ENCODE measurements at regions not wholly inside any gene's neighbourhood (a gene's known extent, or its start where the extent isn't known, plus 50 kb on each side); places are given as distances from the start of the nearest gene placed in this dataset.

- Histone ChIP-seq H4K20me1 (ENCODE audit: insufficient read depth, poor library complexity, severe bottlenecking) (no peaks in the 10 kb centered on the region), H3K9me3 (ENCODE audit: low read depth) (no peaks in the 10 kb centered on the region), H3K79me2 (no peaks in the 10 kb centered on the region), H2AFZ (no peak overlapping the region), H3K9me2 (replicated peaks; ENCODE audit: insufficient read depth) (no peaks in the 10 kb centered on the region), H3K4me1 (ENCODE audit: insufficient read depth) (no peaks in the 10 kb centered on the region), H3K27ac (no peak overlapping the region), H3K27me3 (no peaks in the 10 kb centered on the region), H3K36me3 (replicated peaks; ENCODE audit: insufficient read depth, low read depth) (no peaks in the 10 kb centered on the region), H3K4me3 (no peak overlapping the region), H3K4me2 (no peak overlapping the region)
- DNase-seq (ENCODE audit: low spot score): no peak
- TF ChIP-seq EZH2 (IDR thresholded peaks at IDR 0.05; ENCODE audit: borderline replicate concordance): no peak
- no peak for TF ChIP-seq EZH2phosphoT487 (IDR thresholded peaks at IDR 0.05; ENCODE audit: low read depth, severe bottlenecking, unreplicated experiment)
- TF ChIP-seq, protein P1, sequence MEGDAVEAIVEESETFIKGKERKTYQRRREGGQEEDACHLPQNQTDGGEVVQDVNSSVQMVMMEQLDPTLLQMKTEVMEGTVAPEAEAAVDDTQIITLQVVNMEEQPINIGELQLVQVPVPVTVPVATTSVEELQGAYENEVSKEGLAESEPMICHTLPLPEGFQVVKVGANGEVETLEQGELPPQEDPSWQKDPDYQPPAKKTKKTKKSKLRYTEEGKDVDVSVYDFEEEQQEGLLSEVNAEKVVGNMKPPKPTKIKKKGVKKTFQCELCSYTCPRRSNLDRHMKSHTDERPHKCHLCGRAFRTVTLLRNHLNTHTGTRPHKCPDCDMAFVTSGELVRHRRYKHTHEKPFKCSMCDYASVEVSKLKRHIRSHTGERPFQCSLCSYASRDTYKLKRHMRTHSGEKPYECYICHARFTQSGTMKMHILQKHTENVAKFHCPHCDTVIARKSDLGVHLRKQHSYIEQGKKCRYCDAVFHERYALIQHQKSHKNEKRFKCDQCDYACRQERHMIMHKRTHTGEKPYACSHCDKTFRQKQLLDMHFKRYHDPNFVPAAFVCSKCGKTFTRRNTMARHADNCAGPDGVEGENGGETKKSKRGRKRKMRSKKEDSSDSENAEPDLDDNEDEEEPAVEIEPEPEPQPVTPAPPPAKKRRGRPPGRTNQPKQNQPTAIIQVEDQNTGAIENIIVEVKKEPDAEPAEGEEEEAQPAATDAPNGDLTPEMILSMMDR (IDR thresholded peaks at IDR 0.05; ENCODE audit: poor library complexity): no peak
- 64% methylated on average over 2 of the region's 2 CpGs for WGBS (ENCODE audit: low lambda C conversion rate, missing lambda C conversion rate)
Measured at GRCh38 chr6:23910420-23910819, 215.6 kb upstream of the NRSN1 start.

GRCh38 chr6:23927935-23928334 is 198.1 kb upstream of the NRSN1 start:
- 100% methylated on average over 1 of the region's 1 CpG for WGBS (ENCODE audit: low lambda C conversion rate, missing lambda C conversion rate)
- Histone ChIP-seq H3K9me3 (ENCODE audit: low read depth) (no peaks in the 10 kb centered on the region), H3K9me2 (replicated peaks; ENCODE audit: insufficient read depth) (no peaks in the 10 kb centered on the region)

GRCh38 chr6:23929201-23929600 is 196.8 kb upstream of the NRSN1 start:
- Histone ChIP-seq H2AFZ (no peak overlapping the region), H3K36me3 (replicated peaks; ENCODE audit: insufficient read depth, low read depth) (no peaks in the 10 kb centered on the region), H3K27ac (no peak overlapping the region), H3K9me2 (replicated peaks; ENCODE audit: insufficient read depth) (no peaks in the 10 kb centered on the region), H3K4me1 (ENCODE audit: insufficient read depth) (peaks cover 5% of the 10 kb centered on the region), H3K27me3 (no peaks in the 10 kb centered on the region), H4K20me1 (ENCODE audit: insufficient read depth, poor library complexity, severe bottlenecking) (no peaks in the 10 kb centered on the region), H3K79me2 (no peaks in the 10 kb centered on the region), H3K9me3 (ENCODE audit: low read depth) (no peaks in the 10 kb centered on the region), H3K4me2 (no peak overlapping the region), H3K4me3 (no peak overlapping the region)
- no peak for DNase-seq (ENCODE audit: low spot score)
- TF ChIP-seq EZH2 (IDR thresholded peaks at IDR 0.05; ENCODE audit: borderline replicate concordance): no peak
- TF ChIP-seq EZH2phosphoT487 (IDR thresholded peaks at IDR 0.05; ENCODE audit: low read depth, severe bottlenecking, unreplicated experiment): no peak
- TF ChIP-seq, protein P1 (IDR thresholded peaks at IDR 0.05; ENCODE audit: poor library complexity): no peak
- WGBS (ENCODE audit: low lambda C conversion rate, missing lambda C conversion rate): 61% methylated on average over 3 of the region's 3 CpGs

More at GRCh38 chr6:23927935-23928334, 198.1 kb upstream of the NRSN1 start:
- Histone ChIP-seq H3K27ac (no peak overlapping the region), H3K4me1 (ENCODE audit: insufficient read depth) (peaks cover 5% of the 10 kb centered on the region), H3K4me2 (no peak overlapping the region), H3K4me3 (no peak overlapping the region), H3K79me2 (no peaks in the 10 kb centered on the region), H4K20me1 (ENCODE audit: insufficient read depth, poor library complexity, severe bottlenecking) (no peaks in the 10 kb centered on the region), H2AFZ (no peak overlapping the region), H3K27me3 (no peaks in the 10 kb centered on the region), H3K36me3 (replicated peaks; ENCODE audit: insufficient read depth, low read depth) (no peaks in the 10 kb centered on the region)
- no peak for DNase-seq (ENCODE audit: low spot score)
- TF ChIP-seq EZH2phosphoT487 (IDR thresholded peaks at IDR 0.05; ENCODE audit: low read depth, severe bottlenecking, unreplicated experiment) (no peak), EZH2 (IDR thresholded peaks at IDR 0.05; ENCODE audit: borderline replicate concordance) (no peak)
- TF ChIP-seq, protein P1 (IDR thresholded peaks at IDR 0.05; ENCODE audit: poor library complexity): no peak

- H4K20me1 ChIP-seq (ENCODE audit: insufficient read depth, poor library complexity, severe bottlenecking): no peaks in the 10 kb centered on the region
- H2AFZ ChIP-seq: no peak overlapping the region
- H3K9me2 ChIP-seq (replicated peaks; ENCODE audit: insufficient read depth): no peaks in the 10 kb centered on the region
- H3K9me3 ChIP-seq (ENCODE audit: low read depth): no peaks in the 10 kb centered on the region
- H3K27ac ChIP-seq: no peak overlapping the region
- H3K79me2 ChIP-seq: no peaks in the 10 kb centered on the region
- DNase-seq (ENCODE audit: low spot score): no peak
- no peaks in the 10 kb centered on the region for H3K4me1 ChIP-seq (ENCODE audit: insufficient read depth)
- H3K4me3 ChIP-seq: no peak overlapping the region
- H3K4me2 ChIP-seq: no peak overlapping the region
- H3K27me3 ChIP-seq: no peaks in the 10 kb centered on the region
- no peaks in the 10 kb centered on the region for H3K36me3 ChIP-seq (replicated peaks; ENCODE audit: insufficient read depth, low read depth)
- TF ChIP-seq, protein P1 (IDR thresholded peaks at IDR 0.05; ENCODE audit: poor library complexity): no peak
- no peak for TF ChIP-seq EZH2 (IDR thresholded peaks at IDR 0.05; ENCODE audit: borderline replicate concordance)
- TF ChIP-seq EZH2phosphoT487 (IDR thresholded peaks at IDR 0.05; ENCODE audit: low read depth, severe bottlenecking, unreplicated experiment): no peak
Measured at GRCh38 chr6:23940466-23940865, 185.5 kb upstream of the NRSN1 start.
